ENCODE measurements at regions not wholly inside any gene's neighbourhood (a gene's known extent, or its start where the extent isn't known, plus 50 kb on each side); places are given as distances from the start of the nearest gene placed in this dataset.

GRCh38 chr12:16949871-16950667 is 344.1 kb upstream of the LMO3 start:
- DNase-seq, result no peak

GRCh38 chr12:16949371-16949770 is 343.4 kb upstream of the LMO3 start:
- DNase-seq, result no peak

GRCh38 chr12:16946704-16947103 is 340.7 kb upstream of the LMO3 start:
- DNase-seq, result no peak

GRCh38 chr12:16939871-16940306 is 333.9 kb upstream of the LMO3 start:
- peak; percentile 2 for DNase-seq

DNA sequence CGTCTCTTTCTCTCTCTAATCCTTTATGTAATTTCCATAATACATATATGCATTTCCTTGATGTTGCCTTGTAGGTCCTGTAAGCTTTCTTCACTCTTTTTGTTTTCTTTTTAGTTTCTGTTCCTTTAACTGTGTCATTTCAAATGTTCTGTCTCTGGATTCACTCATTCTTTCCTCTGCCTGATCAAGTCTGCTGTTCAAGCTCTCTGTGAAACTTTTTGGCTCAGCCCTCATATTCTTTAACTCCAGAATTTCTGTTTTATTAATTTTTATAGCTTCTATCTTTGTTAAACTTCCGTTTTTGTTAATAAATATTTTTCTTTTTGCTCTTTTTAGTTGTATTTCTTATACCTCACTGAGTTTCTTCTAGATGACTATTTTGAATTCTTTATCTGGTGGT is 321.3 kb upstream of the LMO3 start:
- no peak for DNase-seq

DNA sequence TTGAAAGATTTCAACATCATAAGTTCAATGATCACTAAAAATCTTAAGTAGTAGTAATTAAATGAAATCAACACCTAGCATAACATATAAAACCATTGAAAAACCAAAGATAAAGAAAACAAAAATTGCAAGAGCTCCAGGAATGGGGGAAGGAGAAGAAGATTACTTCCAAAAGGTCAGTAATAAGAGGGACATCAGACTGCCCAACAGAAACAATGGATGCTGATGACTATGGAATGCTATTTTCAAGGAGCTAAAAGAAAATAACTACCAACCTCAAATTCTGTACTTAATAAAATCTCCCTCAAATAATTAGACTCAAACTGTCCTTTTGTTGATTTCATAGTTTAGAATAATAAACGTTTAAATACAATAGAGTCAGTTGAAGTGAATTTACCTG is 314.5 kb upstream of the LMO3 start:
- no peak for DNase-seq

- DNase-seq, result no peak
Measured at GRCh38 chr12:16919551-16919950, 313.6 kb upstream of the LMO3 start.

GRCh38 chr12:16914853-16915252 is 308.9 kb upstream of the LMO3 start:
- DNase-seq, result no peak

GRCh38 chr12:16913832-16914490 is 308.0 kb upstream of the LMO3 start:
- no peak for DNase-seq

DNA sequence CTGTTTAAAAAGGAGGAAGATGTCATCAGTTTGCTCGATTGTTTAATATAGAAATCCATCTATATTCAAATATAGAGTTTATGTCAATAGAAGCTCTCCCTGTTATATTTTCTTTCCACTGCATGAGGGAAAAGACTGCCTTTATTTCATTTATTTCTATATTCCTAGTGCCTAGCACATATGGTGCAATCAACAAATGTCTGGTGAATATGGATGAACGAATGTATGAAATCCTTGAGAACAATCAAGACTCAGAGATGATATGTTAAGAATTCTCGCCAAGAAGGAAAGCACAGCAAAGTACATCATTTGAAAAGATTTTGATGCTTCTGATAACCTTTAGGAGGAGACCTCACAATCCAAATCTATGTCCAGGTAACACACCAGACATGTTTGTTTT is 296.0 kb upstream of the LMO3 start:
- DNase-seq, result no peak

DNA sequence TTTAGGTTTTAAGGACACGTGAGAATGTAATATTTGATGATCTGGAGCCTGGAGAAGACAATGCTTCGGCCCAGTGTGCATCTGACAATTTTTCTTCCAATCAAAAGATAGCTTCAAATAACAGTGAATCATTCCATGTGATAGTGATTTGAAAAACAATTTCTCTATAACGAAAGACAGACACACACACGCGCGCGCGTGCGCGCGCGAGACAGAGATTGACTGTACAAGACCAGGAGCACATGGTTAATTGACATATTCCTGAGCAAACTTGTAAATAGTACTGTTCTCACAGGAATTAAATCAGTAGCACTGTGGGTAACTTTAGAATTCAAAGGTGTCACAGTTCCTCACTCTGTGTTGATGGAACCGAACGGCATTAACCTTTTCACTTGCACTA is 287.5 kb upstream of the LMO3 start:
- no peak for DNase-seq

GRCh38 chr12:16891673-16892072 is 285.7 kb upstream of the LMO3 start:
- DNase-seq, result no peak

DNA sequence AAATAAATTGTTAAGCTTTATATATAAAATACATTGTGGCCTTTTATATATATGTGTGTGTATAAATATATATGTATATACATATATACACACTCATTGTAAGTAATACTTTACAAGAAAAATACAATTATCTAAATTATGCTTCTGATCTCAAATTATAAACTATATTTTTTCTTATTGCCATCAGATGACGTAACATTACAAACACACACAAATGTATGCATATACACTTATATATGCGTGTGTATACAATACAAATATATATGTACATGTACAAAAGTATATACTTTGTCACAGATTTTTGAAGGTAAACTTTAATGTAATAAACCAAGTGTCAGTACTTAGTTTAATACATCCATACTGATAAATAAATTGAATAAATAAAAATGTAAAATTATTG is 278.9 kb upstream of the LMO3 start:
- no peak for DNase-seq

GRCh38 chr12:16884056-16884455 is 278.1 kb upstream of the LMO3 start:
- no peak for DNase-seq

GRCh38 chr12:16881986-16882570 is 276.1 kb upstream of the LMO3 start:
- DNase-seq, result no peak

GRCh38 chr12:16880864-16881285 is 274.9 kb upstream of the LMO3 start:
- DNase-seq, result no peak

- DNase-seq, result no peak
Measured at GRCh38 chr12:16870845-16871244, 264.9 kb upstream of the LMO3 start.

GRCh38 chr12:16863742-16864141 is 257.8 kb upstream of the LMO3 start:
- DNase-seq, result no peak

DNA sequence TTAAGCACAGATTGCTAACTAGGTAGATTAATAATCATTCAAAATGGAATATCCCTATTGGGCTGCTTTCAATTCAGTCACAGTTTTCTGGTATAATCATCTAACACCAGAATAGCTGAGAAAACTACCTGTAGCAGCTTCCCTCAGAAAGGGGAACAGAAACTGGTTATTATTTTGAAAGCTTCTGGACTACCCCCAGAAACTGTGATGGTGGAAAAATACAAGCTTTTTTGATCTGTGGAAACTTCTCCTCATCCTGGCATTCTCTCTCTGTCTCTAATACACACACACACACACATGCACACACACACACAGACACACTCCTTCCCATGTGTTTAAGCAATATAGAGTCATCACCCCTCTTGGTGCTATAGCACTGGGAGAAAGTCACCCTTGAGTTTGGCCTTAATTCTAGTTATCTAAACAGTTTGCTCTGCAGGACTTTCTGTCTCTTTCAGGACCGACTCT is 251.5 kb upstream of the LMO3 start:
- DNase-seq, result no peak

GRCh38 chr12:16854465-16854864 is 248.5 kb upstream of the LMO3 start:
- no peak for DNase-seq

- DNase-seq, result no peak
Measured at GRCh38 chr12:16849473-16849872, 243.5 kb upstream of the LMO3 start.

GRCh38 chr12:16844875-16845274 is 238.9 kb upstream of the LMO3 start:
- DNase-seq, result no peak

GRCh38 chr12:16833376-16834015 is 227.5 kb upstream of the LMO3 start:
- no peak for DNase-seq
